ENCODE measurements at regions not wholly inside any gene's neighbourhood (a gene's known extent, or its start where the extent isn't known, plus 50 kb on each side); places are given as distances from the start of the nearest gene placed in this dataset.

DNA sequence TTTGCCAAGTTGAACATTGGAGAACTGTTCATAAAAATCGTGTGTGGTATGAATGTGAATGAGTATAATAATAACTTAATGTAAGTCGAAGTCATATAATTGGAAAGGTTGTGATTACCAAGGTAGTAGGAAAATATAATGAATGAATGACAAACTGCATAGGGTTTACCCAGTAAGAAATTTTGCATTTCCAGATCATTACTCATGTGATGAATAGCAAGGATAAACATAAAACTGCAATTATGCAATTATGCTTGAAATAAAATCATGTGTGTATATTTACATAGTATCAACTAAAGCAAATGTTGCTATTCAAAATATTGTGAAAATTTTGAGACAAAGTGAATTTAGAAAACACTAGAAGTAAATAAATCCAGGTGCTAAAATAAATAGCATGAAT is 1108.7 kb upstream of the TMEFF2 start:
- TF ChIP-seq, protein P1, sequence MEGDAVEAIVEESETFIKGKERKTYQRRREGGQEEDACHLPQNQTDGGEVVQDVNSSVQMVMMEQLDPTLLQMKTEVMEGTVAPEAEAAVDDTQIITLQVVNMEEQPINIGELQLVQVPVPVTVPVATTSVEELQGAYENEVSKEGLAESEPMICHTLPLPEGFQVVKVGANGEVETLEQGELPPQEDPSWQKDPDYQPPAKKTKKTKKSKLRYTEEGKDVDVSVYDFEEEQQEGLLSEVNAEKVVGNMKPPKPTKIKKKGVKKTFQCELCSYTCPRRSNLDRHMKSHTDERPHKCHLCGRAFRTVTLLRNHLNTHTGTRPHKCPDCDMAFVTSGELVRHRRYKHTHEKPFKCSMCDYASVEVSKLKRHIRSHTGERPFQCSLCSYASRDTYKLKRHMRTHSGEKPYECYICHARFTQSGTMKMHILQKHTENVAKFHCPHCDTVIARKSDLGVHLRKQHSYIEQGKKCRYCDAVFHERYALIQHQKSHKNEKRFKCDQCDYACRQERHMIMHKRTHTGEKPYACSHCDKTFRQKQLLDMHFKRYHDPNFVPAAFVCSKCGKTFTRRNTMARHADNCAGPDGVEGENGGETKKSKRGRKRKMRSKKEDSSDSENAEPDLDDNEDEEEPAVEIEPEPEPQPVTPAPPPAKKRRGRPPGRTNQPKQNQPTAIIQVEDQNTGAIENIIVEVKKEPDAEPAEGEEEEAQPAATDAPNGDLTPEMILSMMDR (IDR thresholded peaks at IDR 0.05; ENCODE audit: low read depth, low read length) = no peak

DNA sequence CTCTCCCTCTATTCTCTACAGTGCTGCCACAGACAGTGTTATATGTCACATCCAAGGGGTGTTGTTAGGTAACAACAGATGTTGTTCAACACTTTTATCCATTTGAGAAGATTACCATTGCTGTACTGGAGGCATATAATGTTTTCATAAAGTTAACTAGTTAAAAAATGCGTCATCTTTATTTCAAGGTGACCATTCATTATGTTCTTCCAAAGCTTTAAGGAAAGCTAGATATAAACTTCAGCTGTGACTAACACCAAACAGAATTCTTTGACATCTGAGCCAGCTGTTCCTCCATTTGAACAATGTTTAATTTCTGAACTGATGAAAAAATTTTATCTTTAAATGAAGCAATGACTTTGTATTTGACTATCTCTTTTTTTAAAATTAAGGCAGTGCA is 1099.6 kb upstream of the TMEFF2 start:
- TF ChIP-seq, protein P1 (IDR thresholded peaks at IDR 0.05; ENCODE audit: low read depth, low read length) = no peak
- DNase-seq = no peak

More for the DNA sequence above, 1108.7 kb upstream of the TMEFF2 start:
- Histone ChIP-seq H3K36me3 (no peaks in the 10 kb centered on the region), H3K9me3 (ENCODE audit: severe bottlenecking) (no peaks in the 10 kb centered on the region), H3K27ac (no peak overlapping the region), H3K4me3 (ENCODE audit: low read depth, low read length) (no peak overlapping the region), H3K27me3 (ENCODE audit: insufficient read depth, low read depth, severe bottlenecking) (no peaks in the 10 kb centered on the region)
- DNase-seq = no peak

DNA sequence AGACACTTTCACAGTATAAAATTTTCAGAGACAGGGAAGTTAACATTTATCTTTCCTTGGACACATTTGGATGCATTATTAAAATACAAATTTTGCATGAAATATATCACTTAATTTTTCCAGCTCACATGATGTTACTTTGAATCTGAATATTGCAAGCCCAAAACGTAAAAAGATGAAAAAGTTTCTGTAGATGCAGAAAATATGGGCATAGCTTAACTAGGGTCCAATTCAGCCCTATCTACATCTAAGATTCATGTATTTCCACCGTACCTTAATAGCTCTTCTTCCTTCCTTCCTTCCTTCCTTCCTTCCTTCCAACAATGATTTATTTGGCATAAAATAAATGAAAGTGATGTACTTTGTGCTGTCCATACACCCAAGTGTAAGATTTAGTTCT is 1084.6 kb upstream of the TMEFF2 start:
- Histone ChIP-seq H3K27me3 (ENCODE audit: insufficient read depth, low read depth, severe bottlenecking) (no peaks in the 10 kb centered on the region), H3K9me3 (ENCODE audit: severe bottlenecking) (no peaks in the 10 kb centered on the region), H3K4me3 (ENCODE audit: low read depth, low read length) (no peak overlapping the region), H3K27ac (no peak overlapping the region), H3K36me3 (no peaks in the 10 kb centered on the region)
- DNase-seq = no peak
- TF ChIP-seq, protein P1 (IDR thresholded peaks at IDR 0.05; ENCODE audit: low read depth, low read length) = no peak

More for the DNA sequence above, 1099.6 kb upstream of the TMEFF2 start:
- Histone ChIP-seq H3K27me3 (ENCODE audit: insufficient read depth, low read depth, severe bottlenecking) (no peaks in the 10 kb centered on the region), H3K27ac (no peak overlapping the region), H3K9me3 (ENCODE audit: severe bottlenecking) (no peaks in the 10 kb centered on the region), H3K36me3 (no peaks in the 10 kb centered on the region), H3K4me3 (ENCODE audit: low read depth, low read length) (no peak overlapping the region)

DNA sequence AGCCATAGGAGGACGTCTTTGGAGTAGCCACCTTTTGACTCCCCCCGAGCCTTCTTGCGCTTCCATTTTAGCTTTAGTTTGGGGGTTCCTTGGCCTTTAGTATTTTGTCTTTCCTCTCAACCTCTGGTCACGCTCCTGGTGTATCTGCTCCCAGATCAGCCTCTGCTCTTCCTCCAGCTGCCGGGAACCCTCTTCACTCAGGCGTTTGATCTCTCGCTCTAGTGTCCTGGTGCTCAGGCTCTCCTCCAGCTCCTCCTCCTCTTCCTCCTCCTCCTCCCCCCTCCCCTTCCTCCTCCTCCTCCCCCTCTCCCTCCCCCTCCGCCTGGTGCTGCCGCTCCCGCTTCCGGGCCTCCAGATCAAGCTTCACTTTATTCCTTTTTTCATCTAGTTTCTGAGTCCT is 1082.3 kb upstream of the TMEFF2 start:
- H3K27me3 ChIP-seq (ENCODE audit: insufficient read depth, low read depth, severe bottlenecking) = no peaks in the 10 kb centered on the region
- no peak overlapping the region for H3K27ac ChIP-seq
- no peaks in the 10 kb centered on the region for H3K9me3 ChIP-seq (ENCODE audit: severe bottlenecking)
- H3K36me3 ChIP-seq = no peaks in the 10 kb centered on the region
- no peak for DNase-seq
- H3K4me3 ChIP-seq (ENCODE audit: low read depth, low read length) = no peak overlapping the region
- TF ChIP-seq, protein P1 (IDR thresholded peaks at IDR 0.05; ENCODE audit: low read depth, low read length) = no peak

DNA sequence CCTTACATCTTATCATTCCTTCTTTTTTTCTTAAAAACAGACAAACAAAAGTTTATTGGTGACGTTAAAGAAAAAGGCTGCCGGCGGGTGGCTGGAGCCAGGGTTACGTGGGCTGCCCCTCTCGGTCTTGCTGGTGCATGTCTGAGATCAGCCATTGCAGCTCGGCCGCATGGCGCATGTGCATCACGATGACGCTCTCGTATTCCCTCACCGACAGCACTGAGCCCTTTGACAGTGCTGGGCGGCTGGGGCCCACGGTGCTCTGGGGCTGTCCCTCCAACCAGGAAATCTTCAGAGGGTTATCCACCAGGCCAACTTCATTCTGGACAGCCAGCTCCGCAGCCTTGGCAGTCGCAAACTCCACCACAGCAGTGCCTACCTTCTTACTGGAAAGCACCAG is 1081.8 kb upstream of the TMEFF2 start:
- Histone ChIP-seq H3K27me3 (ENCODE audit: insufficient read depth, low read depth, severe bottlenecking) (no peaks in the 10 kb centered on the region), H3K27ac (no peak overlapping the region), H3K9me3 (ENCODE audit: severe bottlenecking) (no peaks in the 10 kb centered on the region), H3K4me3 (ENCODE audit: low read depth, low read length) (no peak overlapping the region), H3K36me3 (no peaks in the 10 kb centered on the region)
- TF ChIP-seq, protein P1 (IDR thresholded peaks at IDR 0.05; ENCODE audit: low read depth, low read length) = no peak
- no peak for DNase-seq

DNA sequence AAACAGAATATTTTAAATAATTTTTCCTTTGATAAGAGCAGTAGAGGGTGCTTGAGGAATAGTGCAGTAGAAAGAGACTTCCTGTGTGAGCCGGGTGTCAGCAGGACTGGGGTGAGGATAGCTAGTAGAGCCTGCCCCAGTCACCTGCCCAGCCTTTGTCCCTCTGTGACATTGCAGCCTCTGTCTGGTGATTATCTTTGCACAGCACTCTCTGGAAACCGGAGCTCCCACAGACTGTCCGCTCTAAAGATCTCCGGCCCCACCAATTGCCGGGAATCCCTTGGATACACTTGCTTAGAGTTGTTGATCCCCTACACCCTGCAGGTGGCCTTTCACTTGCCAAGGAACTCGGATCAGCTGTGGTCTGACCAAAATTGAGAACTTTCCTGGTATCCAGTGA is 1081.3 kb upstream of the TMEFF2 start:
- H3K9me3 ChIP-seq (ENCODE audit: severe bottlenecking) = no peaks in the 10 kb centered on the region
- no peak overlapping the region for H3K27ac ChIP-seq
- no peak for DNase-seq
- TF ChIP-seq, protein P1 (IDR thresholded peaks at IDR 0.05; ENCODE audit: low read depth, low read length) = no peak
- no peak overlapping the region for H3K4me3 ChIP-seq (ENCODE audit: low read depth, low read length)
- H3K36me3 ChIP-seq = no peaks in the 10 kb centered on the region
- H3K27me3 ChIP-seq (ENCODE audit: insufficient read depth, low read depth, severe bottlenecking) = no peaks in the 10 kb centered on the region

Measured in WERI-Rb-1 (cell line).